DOHH2 (cell line): ENCODE measurements at regions not wholly inside any gene's neighbourhood (a gene's known extent, or its start where the extent isn't known, plus 50 kb on each side); places are given as distances from the start of the nearest gene placed in this dataset.

Experiments
- H3F3A ChIP-seq: fragments of 200-600 bp; sonication (generic), shearing (Covaris generic); 2 replicates; pipeline ENCODE4 v1.6.0; 2016; ENCODE audit warnings: antibody characterized with exemption, mild to moderate bottlenecking; ENCODE audit not compliant: control insufficient read depth, insufficient read depth
- H3K27ac ChIP-seq: fragments of 200-600 bp; sonication (generic); 2 replicates; pipeline ENCODE4 v1.5.1; 2014; ENCODE audit warnings: low read depth, mild to moderate bottlenecking, low read length, moderate library complexity
- H3K27me3 ChIP-seq: fragments of 200-600 bp; sonication (generic); 2 replicates; pipeline ENCODE4 v1.6.1; 2014; ENCODE audit warnings: mild to moderate bottlenecking, low read length, mixed read lengths; ENCODE audit not compliant: control insufficient read depth
- H3K36me3 ChIP-seq: fragments of 200-600 bp; sonication (generic); 2 replicates; pipeline ENCODE4 v1.6.1; 2014; ENCODE audit warnings: mild to moderate bottlenecking, low read length, moderate library complexity, mixed read lengths; ENCODE audit not compliant: control insufficient read depth
- H3K4me1 ChIP-seq: fragments of 200-600 bp; sonication (generic); 2 replicates; pipeline ENCODE4 v1.6.1; 2014; ENCODE audit warnings: mild to moderate bottlenecking, low read length, mixed read lengths; ENCODE audit not compliant: control insufficient read depth
- H3K4me2 ChIP-seq: fragments of 200-600 bp; sonication (generic); 2 replicates; pipeline ENCODE4 v1.6.0; 2014; ENCODE audit warnings: mild to moderate bottlenecking, low read length, moderate library complexity
- H3K4me3 ChIP-seq: fragments of 200-600 bp; sonication (generic); 2 replicates; pipeline ENCODE4 v1.5.1; 2014; ENCODE audit warnings: mild to moderate bottlenecking, low read length, mixed read lengths
- H3K79me2 ChIP-seq: fragments of 200-600 bp; sonication (generic); 2 replicates; pipeline ENCODE4 v1.6.1; 2014; ENCODE audit warnings: mild to moderate bottlenecking, low read length, mixed read lengths; ENCODE audit not compliant: control insufficient read depth
- H3K9me2 ChIP-seq: fragments of 200-600 bp; sonication (generic); replicated peaks from 2 replicates; pipeline ENCODE4 v1.6.1; 2014; ENCODE audit warnings: mild to moderate bottlenecking, low read length, mixed read lengths; ENCODE audit not compliant: control insufficient read depth
- H3K9me3 ChIP-seq: fragments of 200-600 bp; sonication (generic); 2 replicates; pipeline ENCODE4 v1.6.1; 2014; ENCODE audit warnings: antibody characterized with exemption, low read length, mixed read lengths; ENCODE audit not compliant: control insufficient read depth, insufficient read depth
- H4K20me1 ChIP-seq: fragments of 200-600 bp; sonication (generic); 2 replicates; pipeline ENCODE4 v1.6.0; 2014; ENCODE audit warnings: low read depth, mild to moderate bottlenecking, antibody characterized with exemption, low read length, moderate library complexity; ENCODE audit not compliant: control insufficient read depth, insufficient read depth
- CTCF ChIP-seq: fragments of 200-600 bp; sonication (generic); IDR thresholded peaks from one replicate; pipeline ENCODE4 v1.5.1; 2014; ENCODE audit warnings: antibody characterized with exemption, mild to moderate bottlenecking, low read depth, low read length; ENCODE audit not compliant: poor library complexity, severe bottlenecking
- EZH2phosphoT487 ChIP-seq: fragments of 200-600 bp; sonication (generic); IDR thresholded peaks from 2 replicates; pipeline ENCODE4 v1.6.1; 2017; ENCODE audit warnings: borderline replicate concordance, mild to moderate bottlenecking, antibody characterized with exemption, low read length, moderate library complexity, mixed read lengths

- Histone ChIP-seq H4K20me1 (no peaks in the 10 kb centered on the region), H3F3A (no peaks in the 10 kb centered on the region), H3K4me2 (no peak overlapping the region), H3K36me3 (no peaks in the 10 kb centered on the region), H3K79me2 (no peaks in the 10 kb centered on the region), H3K4me1 (no peaks in the 10 kb centered on the region), H3K4me3 (no peak overlapping the region), H3K27me3 (no peaks in the 10 kb centered on the region), H3K9me3 (no peaks in the 10 kb centered on the region), H3K9me2 (no peaks in the 10 kb centered on the region), H3K27ac (no peak overlapping the region)
- TF ChIP-seq EZH2phosphoT487, result no peak
- no peak for TF ChIP-seq CTCF
Observed at GRCh38 chr2:139045524-139045923, 265.3 kb upstream of the NXPH2 start.

- Histone ChIP-seq H3K4me2 (no peak overlapping the region), H3K4me3 (no peak overlapping the region), H3K36me3 (no peaks in the 10 kb centered on the region), H3K4me1 (no peaks in the 10 kb centered on the region), H3K9me3 (no peaks in the 10 kb centered on the region), H3K9me2 (no peaks in the 10 kb centered on the region), H3K27me3 (no peaks in the 10 kb centered on the region), H4K20me1 (no peaks in the 10 kb centered on the region), H3K27ac (no peak overlapping the region), H3K79me2 (no peaks in the 10 kb centered on the region), H3F3A (no peaks in the 10 kb centered on the region)
- TF ChIP-seq EZH2phosphoT487 (no peak), CTCF (no peak)
Observed at GRCh38 chr2:139034064-139034463, 253.9 kb upstream of the NXPH2 start.

- no peaks in the 10 kb centered on the region for H3K9me3 ChIP-seq
- H3K36me3 ChIP-seq, result no peaks in the 10 kb centered on the region
Observed at GRCh38 chr2:139033300-139033699, 253.1 kb upstream of the NXPH2 start.

More at GRCh38 chr2:139033300-139033699, 253.1 kb upstream of the NXPH2 start:
- no peaks in the 10 kb centered on the region for H3K9me2 ChIP-seq
- TF ChIP-seq CTCF (no peak), EZH2phosphoT487 (no peak)
- no peaks in the 10 kb centered on the region for H3F3A ChIP-seq
- no peaks in the 10 kb centered on the region for H3K27me3 ChIP-seq
- no peak overlapping the region for H3K4me2 ChIP-seq
- H4K20me1 ChIP-seq, result no peaks in the 10 kb centered on the region
- no peak overlapping the region for H3K4me3 ChIP-seq
- no peak overlapping the region for H3K27ac ChIP-seq
- H3K4me1 ChIP-seq, result no peaks in the 10 kb centered on the region
- no peaks in the 10 kb centered on the region for H3K79me2 ChIP-seq
